ENCODE measurements at regions not wholly inside any gene's neighbourhood (a gene's known extent, or its start where the extent isn't known, plus 50 kb on each side); places are given as distances from the start of the nearest gene placed in this dataset.

DNA sequence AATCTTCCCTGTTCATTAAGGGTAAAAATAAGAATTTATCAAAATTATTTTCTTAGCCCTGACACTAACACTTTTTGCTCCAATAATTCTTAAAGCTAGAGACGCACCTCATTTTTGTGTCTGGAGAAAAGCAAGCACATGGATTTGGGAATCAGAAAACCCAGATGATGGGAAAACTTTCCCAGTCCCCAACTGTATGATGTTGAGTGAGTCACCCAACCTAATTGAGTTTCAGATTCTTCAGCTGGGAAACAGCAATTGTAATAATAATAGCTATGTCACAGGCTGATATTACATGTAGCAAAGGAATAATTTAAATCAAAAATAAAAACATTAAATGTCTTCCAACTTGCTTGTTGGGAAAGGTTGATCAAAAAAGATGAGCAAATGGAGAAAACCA is 159.0 kb downstream of the MIS18A start:
- no peak overlapping the region for H3K4me2 ChIP-seq (ENCODE audit: insufficient read depth, low read length)
- no peaks in the 10 kb centered on the region for H3K9me3 ChIP-seq (replicated peaks; ENCODE audit: control insufficient read depth, insufficient read depth, low read depth, low read length)
- H2AFZ ChIP-seq (ENCODE audit: low read depth, low read length), result no peak overlapping the region
- WGBS (ENCODE audit: insufficient coverage, low coverage, missing lambda C conversion rate), result 0% methylated on average over 1 of the region's 1 CpG
- peaks cover 4 to 6% of the 10 kb centered on the region in 2 experiments; a peak in 3 of 5 replicates for H3K27me3 ChIP-seq (ENCODE audit: control insufficient read depth in 2 of 2, insufficient read depth in 2 of 2, low read length in 2 of 2)
- H3K4me1 ChIP-seq (replicated peaks in 1 of 2; ENCODE audit: control insufficient read depth in 2 of 2, insufficient read depth in 2 of 2, low read length in 2 of 2), result no peaks in the 10 kb centered on the region
- no peaks in the 10 kb centered on the region for H3K36me3 ChIP-seq (ENCODE audit: control insufficient read depth, insufficient read depth, low read length)
- ChIA-PET POLR2A (no interaction called here), CTCF (ENCODE audit: low intra/inter-chr PET ratio) (no interaction called here)
- no peak for TF ChIP-seq HEY1 (CRISPR knock-in tag; IDR thresholded peaks at IDR 0.05; ENCODE audit: borderline replicate concordance)
- TF ChIP-seq, protein P1, sequence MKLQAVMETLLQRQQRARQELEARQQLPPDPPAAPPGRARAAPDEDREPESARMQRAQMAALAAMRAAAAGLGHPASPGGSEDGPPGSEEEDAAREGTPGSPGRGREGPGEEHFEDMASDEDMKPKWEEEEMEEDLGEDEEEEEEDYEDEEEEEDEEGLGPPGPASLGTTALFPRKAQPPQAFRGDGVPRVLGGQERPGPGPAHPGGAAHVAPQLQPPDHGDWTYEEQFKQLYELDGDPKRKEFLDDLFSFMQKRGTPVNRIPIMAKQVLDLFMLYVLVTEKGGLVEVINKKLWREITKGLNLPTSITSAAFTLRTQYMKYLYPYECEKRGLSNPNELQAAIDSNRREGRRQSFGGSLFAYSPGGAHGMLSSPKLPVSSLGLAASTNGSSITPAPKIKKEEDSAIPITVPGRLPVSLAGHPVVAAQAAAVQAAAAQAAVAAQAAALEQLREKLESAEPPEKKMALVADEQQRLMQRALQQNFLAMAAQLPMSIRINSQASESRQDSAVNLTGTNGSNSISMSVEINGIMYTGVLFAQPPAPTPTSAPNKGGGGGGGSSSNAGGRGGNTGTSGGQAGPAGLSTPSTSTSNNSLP (IDR thresholded peaks at IDR 0.05; ENCODE audit: borderline replicate concordance, low read depth, low read length), result no peak
- no peak for TF ChIP-seq ARID2 (IDR thresholded peaks at IDR 0.05)
- H3K9me1 ChIP-seq (ENCODE audit: control insufficient read depth, insufficient read depth, low read length), result no peaks in the 10 kb centered on the region
- intact Hi-C loops (cut with micrococcal nuclease), result no loop called here
- H3K4me3 ChIP-seq, result no peak overlapping the region
- ATAC-seq (no peak), FAIRE-seq (no peak), DNase-seq (ENCODE audit: extremely low read depth in 1 of 4, low spot score in 3 of 4) (no peak)
- H3K79me2 ChIP-seq (ENCODE audit: control insufficient read depth, insufficient read depth, low read length), result no peaks in the 10 kb centered on the region
- no TSS peak for BruUV-seq (replicated peaks)
- H4K20me1 ChIP-seq (replicated peaks; ENCODE audit: control insufficient read depth, insufficient read depth, low read length), result no peaks in the 10 kb centered on the region
- in situ Hi-C loops (cut with MboI), result no loop called here
- no peak overlapping the region for H3K9ac ChIP-seq (ENCODE audit: insufficient read depth in 1 of 2, low read depth in 2 of 2, low read length in 2 of 2)
- H3K27ac ChIP-seq (ENCODE audit: extremely low read depth, low read depth, low read length), result no peak overlapping the region

DNA sequence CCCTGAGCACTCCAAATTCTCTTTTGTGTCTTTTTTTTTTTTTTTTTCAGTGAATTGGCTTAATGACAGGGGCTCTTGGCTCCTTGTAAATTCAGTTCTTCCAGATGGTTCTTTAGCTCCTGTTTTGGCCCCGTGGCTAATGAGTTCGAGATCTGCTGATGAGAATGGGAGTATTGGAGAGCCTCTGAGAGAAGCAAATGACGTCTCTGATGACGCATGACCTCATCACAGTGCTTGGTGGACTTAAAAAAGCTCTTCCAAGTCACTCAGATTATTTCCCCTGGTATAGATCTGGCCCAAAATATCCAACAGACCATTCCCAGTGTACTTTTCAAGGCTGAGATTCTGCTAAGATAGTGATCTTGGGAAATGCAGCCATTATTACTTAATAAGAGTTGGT is 159.5 kb downstream of the MIS18A start:
- FAIRE-seq (no peak), ATAC-seq (no peak), DNase-seq (ENCODE audit: extremely low read depth in 1 of 4, low spot score in 3 of 4) (no peak)
- Histone ChIP-seq H3K36me3 (ENCODE audit: control insufficient read depth, insufficient read depth, low read length) (no peaks in the 10 kb centered on the region), H3K79me2 (ENCODE audit: control insufficient read depth, insufficient read depth, low read length) (no peaks in the 10 kb centered on the region), H3K9me1 (ENCODE audit: control insufficient read depth, insufficient read depth, low read length) (no peaks in the 10 kb centered on the region), H3K9ac (ENCODE audit: insufficient read depth in 1 of 2, low read depth in 2 of 2, low read length in 2 of 2) (no peak overlapping the region), H3K27ac (ENCODE audit: extremely low read depth, low read depth, low read length) (no peak overlapping the region), H3K27me3 (ENCODE audit: control insufficient read depth in 2 of 2, insufficient read depth in 2 of 2, low read length in 2 of 2) (peaks cover 4 to 6% of the 10 kb centered on the region in 2 experiments; a peak in 3 of 5 replicates), H4K20me1 (replicated peaks; ENCODE audit: control insufficient read depth, insufficient read depth, low read length) (no peaks in the 10 kb centered on the region), H3K9me3 (replicated peaks; ENCODE audit: control insufficient read depth, insufficient read depth, low read depth, low read length) (no peaks in the 10 kb centered on the region), H3K4me3 (no peak overlapping the region), H3K4me1 (replicated peaks in 1 of 2; ENCODE audit: control insufficient read depth in 2 of 2, insufficient read depth in 2 of 2, low read length in 2 of 2) (no peaks in the 10 kb centered on the region), H2AFZ (ENCODE audit: low read depth, low read length) (no peak overlapping the region), H3K4me2 (ENCODE audit: insufficient read depth, low read length) (no peak overlapping the region)
- POLR2A ChIA-PET, result no interaction called here
- CTCF ChIA-PET (ENCODE audit: low intra/inter-chr PET ratio), result no interaction called here
- in situ Hi-C loops (cut with MboI) (no loop called here), intact Hi-C loops (cut with micrococcal nuclease) (no loop called here)
- no TSS peak for BruUV-seq (replicated peaks)
- 5% methylated on average over 4 of the region's 4 CpGs for WGBS (ENCODE audit: insufficient coverage, low coverage, missing lambda C conversion rate)
- TF ChIP-seq PURB (CRISPR knock-in tag; IDR thresholded peaks at IDR 0.05; ENCODE audit: low read depth), result no peak
- no peak for TF ChIP-seq RBM14 (IDR thresholded peaks at IDR 0.05; ENCODE audit: borderline replicate concordance, insufficient read depth, low read depth, low read length)
- TF ChIP-seq, protein P2, sequence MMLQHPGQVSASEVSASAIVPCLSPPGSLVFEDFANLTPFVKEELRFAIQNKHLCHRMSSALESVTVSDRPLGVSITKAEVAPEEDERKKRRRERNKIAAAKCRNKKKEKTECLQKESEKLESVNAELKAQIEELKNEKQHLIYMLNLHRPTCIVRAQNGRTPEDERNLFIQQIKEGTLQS (IDR thresholded peaks at IDR 0.05), result no peak
- TF ChIP-seq, protein P2 (CRISPR knock-in tag; conservative IDR thresholded peaks at IDR 0.05), result no peak
- TF ChIP-seq YBX1 (IDR thresholded peaks at IDR 0.05), result no peak
- TF ChIP-seq, protein P3, sequence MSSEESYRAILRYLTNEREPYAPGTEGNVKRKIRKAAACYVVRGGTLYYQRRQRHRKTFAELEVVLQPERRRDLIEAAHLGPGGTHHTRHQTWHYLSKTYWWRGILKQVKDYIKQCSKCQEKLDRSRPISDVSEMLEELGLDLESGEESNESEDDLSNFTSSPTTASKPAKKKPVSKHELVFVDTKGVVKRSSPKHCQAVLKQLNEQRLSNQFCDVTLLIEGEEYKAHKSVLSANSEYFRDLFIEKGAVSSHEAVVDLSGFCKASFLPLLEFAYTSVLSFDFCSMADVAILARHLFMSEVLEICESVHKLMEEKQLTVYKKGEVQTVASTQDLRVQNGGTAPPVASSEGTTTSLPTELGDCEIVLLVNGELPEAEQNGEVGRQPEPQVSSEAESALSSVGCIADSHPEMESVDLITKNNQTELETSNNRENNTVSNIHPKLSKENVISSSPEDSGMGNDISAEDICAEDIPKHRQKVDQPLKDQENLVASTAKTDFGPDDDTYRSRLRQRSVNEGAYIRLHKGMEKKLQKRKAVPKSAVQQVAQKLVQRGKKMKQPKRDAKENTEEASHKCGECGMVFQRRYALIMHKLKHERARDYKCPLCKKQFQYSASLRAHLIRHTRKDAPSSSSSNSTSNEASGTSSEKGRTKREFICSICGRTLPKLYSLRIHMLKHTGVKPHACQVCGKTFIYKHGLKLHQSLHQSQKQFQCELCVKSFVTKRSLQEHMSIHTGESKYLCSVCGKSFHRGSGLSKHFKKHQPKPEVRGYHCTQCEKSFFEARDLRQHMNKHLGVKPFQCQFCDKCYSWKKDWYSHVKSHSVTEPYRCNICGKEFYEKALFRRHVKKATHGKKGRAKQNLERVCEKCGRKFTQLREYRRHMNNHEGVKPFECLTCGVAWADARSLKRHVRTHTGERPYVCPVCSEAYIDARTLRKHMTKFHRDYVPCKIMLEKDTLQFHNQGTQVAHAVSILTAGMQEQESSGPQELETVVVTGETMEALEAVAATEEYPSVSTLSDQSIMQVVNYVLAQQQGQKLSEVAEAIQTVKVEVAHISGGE (CRISPR knock-in tag; IDR thresholded peaks at IDR 0.05), result no peak
